ENCODE measurements at regions not wholly inside any gene's neighbourhood (a gene's known extent, or its start where the extent isn't known, plus 50 kb on each side); places are given as distances from the start of the nearest gene placed in this dataset.
A peak's percentile ranks its signal among the peaks of the same experiment; 100 is the strongest.

GRCh38 chr2:196399722-196400691 lies 228.6 kb upstream of the STK17B start (continued):
- TF ChIP-seq HLTF (IDR thresholded peaks at IDR 0.05): no peak
- TF ChIP-seq ZNF445 (CRISPR knock-in tag; IDR thresholded peaks at IDR 0.05; ENCODE audit: low read depth): no peak
- peak; percentile 90; the same call in 1 of the 2 replicates for TF ChIP-seq ARID3A (IDR thresholded peaks at IDR 0.05; ENCODE audit: borderline replicate concordance, low read depth, low read length)
- peak; percentile 65; the same call in 1 of the 2 replicates for TF ChIP-seq ZEB2 (IDR thresholded peaks at IDR 0.05)
- TF ChIP-seq ATF4 (CRISPR knock-in tag; IDR thresholded peaks at IDR 0.05): peak; percentile 98
- TF ChIP-seq KHSRP (IDR thresholded peaks at IDR 0.05): no peak
- TF ChIP-seq ZNF318 (IDR thresholded peaks at IDR 0.05; ENCODE audit: borderline replicate concordance in 1 of 2, low read depth in 1 of 2): peak in 1 of 2 experiments; percentile 78; a peak in 2 of 4 replicates
- peak; percentile 54; the same call in 1 of the 2 replicates for TF ChIP-seq ZNF644 (tag; IDR thresholded peaks at IDR 0.05; ENCODE audit: low read depth)
- no peak for TF ChIP-seq PHF8 (IDR thresholded peaks at IDR 0.05; ENCODE audit: borderline replicate concordance, low read length)
- TF ChIP-seq ARNT (IDR thresholded peaks at IDR 0.05): peak in 1 of 2 experiments; percentile 93; a peak in 2 of 4 replicates
- TF ChIP-seq ILK (tag; IDR thresholded peaks at IDR 0.05; ENCODE audit: borderline replicate concordance, low read depth): no peak
- no peak for TF ChIP-seq ZNF77 (CRISPR knock-in tag; IDR thresholded peaks at IDR 0.05)
- peak; percentile 92 for TF ChIP-seq SMARCA4 (IDR thresholded peaks at IDR 0.05)
- TF ChIP-seq SMAD4 (CRISPR knock-in tag; conservative IDR thresholded peaks at IDR 0.05): peak; percentile 99
- TF ChIP-seq TCF15 (CRISPR knock-in tag; IDR thresholded peaks at IDR 0.05): no peak
- no peak for TF ChIP-seq RBFOX2 (IDR thresholded peaks at IDR 0.05; ENCODE audit: low read depth, low read length)
